C1 segment of cervical spinal cord (tissue), 14 donors: ENCODE measurements at regions not wholly inside any gene's neighbourhood (a gene's known extent, or its start where the extent isn't known, plus 50 kb on each side); places are given as distances from the start of the nearest gene placed in this dataset.
"Not testable (repeated sequence)": the region's sequence is repeated elsewhere in the genome, so short reads cannot be mapped to it uniquely, and the experiment has no call there.

Experiments
- DNase-seq, 14 donors: peaks; one replicate each; lab custom pipeline; 2025; lab: John Stamatoyannopoulos, UW

GRCh38 chr7:12004581-12004980 lies 172.6 kb upstream of the THSD7A start:
- DNase-seq: no peak

- DNase-seq: no peak
Observed at GRCh38 chr7:12007576-12007975, 175.6 kb upstream of the THSD7A start.

- no peak for DNase-seq
Observed at GRCh38 chr7:12013983-12014382, 182.0 kb upstream of the THSD7A start.

- no peak for DNase-seq
Observed at GRCh38 chr7:12016439-12016838, 184.4 kb upstream of the THSD7A start.

GRCh38 chr7:12017046-12017445 lies 185.0 kb upstream of the THSD7A start:
- no peak for DNase-seq

GRCh38 chr7:12022011-12022410 lies 189.1 kb upstream of the TMEM106B start:
- not testable (repeated sequence) for DNase-seq

GRCh38 chr7:12025246-12025645 lies 185.8 kb upstream of the TMEM106B start:
- no peak for DNase-seq

- DNase-seq: no peak
Observed at GRCh38 chr7:12028508-12028907, 182.6 kb upstream of the TMEM106B start.

- DNase-seq: no peak
Observed at GRCh38 chr7:12030116-12030515, 181.0 kb upstream of the TMEM106B start.

- DNase-seq: no peak
Observed at GRCh38 chr7:12031186-12031585, 179.9 kb upstream of the TMEM106B start.

- no peak for DNase-seq
Observed at GRCh38 chr7:12031638-12032037, 179.5 kb upstream of the TMEM106B start.

GRCh38 chr7:12032146-12032545 lies 178.9 kb upstream of the TMEM106B start:
- no peak for DNase-seq

- DNase-seq: not testable (repeated sequence)
Observed at GRCh38 chr7:12043457-12043856, 167.6 kb upstream of the TMEM106B start.

GRCh38 chr7:12052211-12052610 lies 158.9 kb upstream of the TMEM106B start:
- DNase-seq: no peak

- DNase-seq: no peak
Observed at GRCh38 chr7:12053561-12053960, 157.5 kb upstream of the TMEM106B start.

GRCh38 chr7:12054830-12055229 lies 156.3 kb upstream of the TMEM106B start:
- no peak for DNase-seq

GRCh38 chr7:12056381-12056780 lies 154.7 kb upstream of the TMEM106B start:
- DNase-seq: no peak

- DNase-seq: no peak
Observed at GRCh38 chr7:12056977-12057376, 154.1 kb upstream of the TMEM106B start.

- no peak for DNase-seq
Observed at GRCh38 chr7:12062062-12062461, 149.0 kb upstream of the TMEM106B start.

GRCh38 chr7:12064586-12065127 lies 146.4 kb upstream of the TMEM106B start:
- no peak for DNase-seq

GRCh38 chr7:12066004-12066403 lies 145.1 kb upstream of the TMEM106B start:
- DNase-seq: no peak

- DNase-seq: no peak
Observed at GRCh38 chr7:12066521-12066920, 144.6 kb upstream of the TMEM106B start.

GRCh38 chr7:12067156-12067831 lies 143.8 kb upstream of the TMEM106B start:
- DNase-seq: peak in 6 of 14 donors; percentile 3 to 15 (median 8)

GRCh38 chr7:12069757-12070156 lies 141.3 kb upstream of the TMEM106B start:
- DNase-seq: no peak
